Neural crest cell (in vitro differentiated cells): ENCODE measurements at regions not wholly inside any gene's neighbourhood (a gene's known extent, or its start where the extent isn't known, plus 50 kb on each side); places are given as distances from the start of the nearest gene placed in this dataset.

Source experiments
- DNase-seq: peaks from one replicate; pipeline ENCODE4 v3.0.0; 2021; ENCODE audit warnings: low read depth, mixed read lengths, low spot score
- H3K27ac Mint-ChIP-seq: one replicate; pipeline ENCODE4 v1.8.0; 2021; ENCODE audit warnings: mild to moderate bottlenecking, mixed read lengths; ENCODE audit not compliant: unreplicated experiment
- H3K27me3 Mint-ChIP-seq: 2 replicates; pipeline ENCODE4 v1.8.0; 2021; ENCODE audit warnings: low read depth, mild to moderate bottlenecking, mixed read lengths
- H3K36me3 Mint-ChIP-seq: 2 replicates; pipeline ENCODE4 v1.8.0; 2021; ENCODE audit warnings: low read depth, mild to moderate bottlenecking, mixed read lengths
- H3K4me1 Mint-ChIP-seq: 2 replicates; pipeline ENCODE4 v1.8.0; 2021; ENCODE audit warnings: mixed read lengths
- H3K4me3 Mint-ChIP-seq: one replicate; pipeline ENCODE4 v1.8.0; 2021; ENCODE audit warnings: mild to moderate bottlenecking, mixed read lengths
- H3K9me3 Mint-ChIP-seq: 2 replicates; pipeline ENCODE4 v1.8.0; 2021; ENCODE audit warnings: mixed read lengths
- CTCF ChIP-seq: fragments of 200-600 bp; sonication (generic); conservative IDR thresholded peaks from 2 replicates; pipeline ENCODE4 v1.5.0; 2021; ENCODE audit warnings: antibody characterized with exemption, mild to moderate bottlenecking

GRCh38 chr13:85411591-85411990 is 387.6 kb downstream of the SLITRK6 start:
- no peak overlapping the region for H3K4me3 Mint-ChIP-seq
- DNase-seq = no peak
- H3K9me3 Mint-ChIP-seq = no peaks in the 10 kb centered on the region
- H3K4me1 Mint-ChIP-seq = peaks cover 9% of the 10 kb centered on the region
- no peak overlapping the region for H3K27ac Mint-ChIP-seq
- TF ChIP-seq CTCF = no peak
- no peaks in the 10 kb centered on the region for H3K27me3 Mint-ChIP-seq
- H3K36me3 Mint-ChIP-seq = no peaks in the 10 kb centered on the region

- H3K4me1 Mint-ChIP-seq = peaks cover 16% of the 10 kb centered on the region
- no peak overlapping the region for H3K27ac Mint-ChIP-seq
- no peak for TF ChIP-seq CTCF
- no peaks in the 10 kb centered on the region for H3K9me3 Mint-ChIP-seq
- no peaks in the 10 kb centered on the region for H3K27me3 Mint-ChIP-seq
- H3K36me3 Mint-ChIP-seq = no peaks in the 10 kb centered on the region
- H3K4me3 Mint-ChIP-seq = no peak overlapping the region
- DNase-seq = no peak
Measured at GRCh38 chr13:85408415-85408814, 390.8 kb downstream of the SLITRK6 start.

- H3K36me3 Mint-ChIP-seq = no peaks in the 10 kb centered on the region
- no peak overlapping the region for H3K4me3 Mint-ChIP-seq
- H3K4me1 Mint-ChIP-seq = peaks cover 12% of the 10 kb centered on the region
- peak overlapping the region; percentile 8 for H3K27ac Mint-ChIP-seq
- no peak for DNase-seq
- no peak for TF ChIP-seq CTCF
- no peaks in the 10 kb centered on the region for H3K27me3 Mint-ChIP-seq
- no peaks in the 10 kb centered on the region for H3K9me3 Mint-ChIP-seq
Measured at GRCh38 chr13:85406269-85406975, 392.8 kb downstream of the SLITRK6 start.

GRCh38 chr13:85405316-85405897 is 393.8 kb downstream of the SLITRK6 start:
- no peak for TF ChIP-seq CTCF
- peaks cover 12% of the 10 kb centered on the region for H3K4me1 Mint-ChIP-seq

GRCh38 chr13:85386424-85386823 is 412.8 kb downstream of the SLITRK6 start:
- Mint-ChIP-seq H3K27me3 (no peaks in the 10 kb centered on the region), H3K4me1 (peaks cover 20% of the 10 kb centered on the region), H3K4me3 (no peak overlapping the region), H3K9me3 (no peaks in the 10 kb centered on the region), H3K27ac (peak overlapping the region; percentile 43), H3K36me3 (peaks cover 5% of the 10 kb centered on the region)
- no peak for DNase-seq
- no peak for TF ChIP-seq CTCF

More at GRCh38 chr13:85405316-85405897, 393.8 kb downstream of the SLITRK6 start:
- no peaks in the 10 kb centered on the region for H3K36me3 Mint-ChIP-seq
- H3K27ac Mint-ChIP-seq = no peak overlapping the region
- H3K27me3 Mint-ChIP-seq = no peaks in the 10 kb centered on the region
- no peak for DNase-seq
- H3K9me3 Mint-ChIP-seq = no peaks in the 10 kb centered on the region
- no peak overlapping the region for H3K4me3 Mint-ChIP-seq
